ENCODE measurements at regions not wholly inside any gene's neighbourhood (a gene's known extent, or its start where the extent isn't known, plus 50 kb on each side); places are given as distances from the start of the nearest gene placed in this dataset.
"Not testable (repeated sequence)": the region's sequence is repeated elsewhere in the genome, so short reads cannot be mapped to it uniquely, and the experiment has no call there.

DNA sequence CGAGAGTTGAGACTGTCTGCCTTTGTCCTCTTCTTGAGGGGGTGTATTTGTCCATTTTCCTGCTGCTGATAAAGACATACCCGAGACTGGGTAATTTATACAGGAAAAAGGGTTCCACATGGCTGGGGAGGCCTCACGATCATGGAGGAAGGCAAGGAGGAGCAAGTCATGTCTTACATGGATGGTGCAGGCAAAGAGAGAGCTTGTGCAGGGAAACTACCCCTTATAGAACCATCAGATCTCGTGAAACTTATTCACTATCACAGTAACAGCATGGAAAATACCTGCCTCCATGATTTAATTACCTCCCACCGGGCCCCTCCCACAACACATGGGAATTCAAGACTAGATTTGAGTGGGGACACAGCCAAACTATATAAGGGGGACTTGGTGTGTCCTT is 338.2 kb upstream of the TNRC6C start:
- no peak overlapping the region for H3K27ac ChIP-seq
- TF ChIP-seq, protein P1, sequence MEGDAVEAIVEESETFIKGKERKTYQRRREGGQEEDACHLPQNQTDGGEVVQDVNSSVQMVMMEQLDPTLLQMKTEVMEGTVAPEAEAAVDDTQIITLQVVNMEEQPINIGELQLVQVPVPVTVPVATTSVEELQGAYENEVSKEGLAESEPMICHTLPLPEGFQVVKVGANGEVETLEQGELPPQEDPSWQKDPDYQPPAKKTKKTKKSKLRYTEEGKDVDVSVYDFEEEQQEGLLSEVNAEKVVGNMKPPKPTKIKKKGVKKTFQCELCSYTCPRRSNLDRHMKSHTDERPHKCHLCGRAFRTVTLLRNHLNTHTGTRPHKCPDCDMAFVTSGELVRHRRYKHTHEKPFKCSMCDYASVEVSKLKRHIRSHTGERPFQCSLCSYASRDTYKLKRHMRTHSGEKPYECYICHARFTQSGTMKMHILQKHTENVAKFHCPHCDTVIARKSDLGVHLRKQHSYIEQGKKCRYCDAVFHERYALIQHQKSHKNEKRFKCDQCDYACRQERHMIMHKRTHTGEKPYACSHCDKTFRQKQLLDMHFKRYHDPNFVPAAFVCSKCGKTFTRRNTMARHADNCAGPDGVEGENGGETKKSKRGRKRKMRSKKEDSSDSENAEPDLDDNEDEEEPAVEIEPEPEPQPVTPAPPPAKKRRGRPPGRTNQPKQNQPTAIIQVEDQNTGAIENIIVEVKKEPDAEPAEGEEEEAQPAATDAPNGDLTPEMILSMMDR (IDR thresholded peaks at IDR 0.05), result no peak
- no peak for TF ChIP-seq ZFX (IDR thresholded peaks at IDR 0.05; ENCODE audit: borderline replicate concordance)

DNA sequence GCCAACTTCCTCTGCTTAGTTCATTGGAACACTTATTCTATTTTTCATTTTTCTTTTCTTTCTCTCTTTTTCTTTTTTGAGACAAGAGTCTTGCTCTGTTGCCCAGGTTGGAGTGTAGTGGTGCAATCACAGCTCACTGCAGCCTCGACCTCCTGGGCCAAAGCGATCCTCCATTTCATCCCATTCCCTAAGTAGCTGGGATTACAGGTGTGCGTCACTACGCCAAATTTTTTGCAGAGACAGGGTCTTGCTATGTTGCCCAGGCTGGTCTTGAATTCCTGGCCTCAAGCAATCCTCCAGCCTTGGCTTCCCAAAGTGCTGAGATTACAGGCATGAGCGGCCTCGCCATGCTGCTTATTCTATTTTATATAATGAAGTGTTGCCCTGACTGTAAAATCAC is 336.4 kb upstream of the TNRC6C start:
- not testable (repeated sequence) for H3K27ac ChIP-seq

DNA sequence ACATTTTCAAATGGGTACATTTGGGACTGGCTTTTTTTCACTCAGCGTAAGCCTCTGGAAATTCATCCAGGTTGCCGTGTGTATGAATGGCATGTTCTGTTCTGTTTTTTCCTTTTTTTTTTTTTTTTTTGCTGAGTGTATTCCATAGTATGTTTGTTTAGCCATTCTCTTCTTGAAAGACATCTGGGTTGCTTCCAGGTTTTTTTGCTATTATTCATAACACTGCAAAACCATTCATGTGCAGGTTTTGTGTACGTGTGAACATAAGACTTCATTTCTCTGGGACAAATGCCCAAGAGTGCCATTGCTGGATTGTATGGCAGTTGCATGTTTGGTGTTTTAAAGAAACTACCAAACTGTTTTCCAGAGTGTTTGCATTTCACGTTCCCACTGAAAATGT is 335.9 kb upstream of the TNRC6C start:
- TF ChIP-seq, protein P1 (IDR thresholded peaks at IDR 0.05), result no peak
- TF ChIP-seq ZFX (IDR thresholded peaks at IDR 0.05; ENCODE audit: borderline replicate concordance), result no peak
- H3K27ac ChIP-seq, result no peak overlapping the region

DNA sequence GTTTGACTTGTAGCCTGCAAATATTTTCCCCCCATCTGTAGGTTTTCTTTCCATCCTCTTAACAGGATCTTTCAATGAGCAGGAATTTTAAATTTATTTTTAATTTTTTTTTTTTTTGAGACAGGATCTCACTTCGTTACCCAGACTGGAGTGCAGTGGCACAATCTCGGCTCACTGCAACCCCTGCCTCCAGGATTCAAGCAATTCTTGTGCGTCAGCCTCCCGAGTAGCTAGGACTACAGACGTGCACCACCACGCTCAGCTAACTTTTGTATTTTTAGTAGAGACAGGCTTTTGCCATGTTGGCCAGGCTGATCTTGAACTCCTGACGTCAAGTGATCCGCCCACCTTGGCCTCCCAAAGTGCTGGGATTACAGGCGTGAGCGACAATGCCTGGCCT is 335.2 kb upstream of the TNRC6C start:
- H3K27ac ChIP-seq, result not testable (repeated sequence)

DNA sequence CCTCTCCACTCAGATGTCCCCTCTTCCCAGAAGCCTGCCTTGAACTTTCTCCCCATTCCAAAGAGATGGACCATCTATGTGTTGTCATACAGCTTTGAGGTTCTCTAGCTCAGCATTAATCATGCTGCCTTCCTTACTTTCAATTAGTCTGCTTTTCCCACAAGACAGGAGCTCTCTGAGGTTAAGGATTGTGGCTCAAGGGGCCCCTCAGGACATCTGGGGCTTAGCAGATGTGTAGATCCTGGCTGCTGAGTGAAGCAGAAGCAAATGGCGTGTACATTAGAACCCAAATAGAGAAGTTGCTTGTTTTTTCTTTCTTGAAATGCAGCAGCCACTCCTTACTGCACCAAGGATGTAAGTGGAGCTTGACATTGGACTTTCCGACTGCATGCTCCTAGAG is 330.5 kb upstream of the TNRC6C start:
- TF ChIP-seq ZFX (IDR thresholded peaks at IDR 0.05; ENCODE audit: borderline replicate concordance), result no peak
- no peak overlapping the region for H3K27ac ChIP-seq

DNA sequence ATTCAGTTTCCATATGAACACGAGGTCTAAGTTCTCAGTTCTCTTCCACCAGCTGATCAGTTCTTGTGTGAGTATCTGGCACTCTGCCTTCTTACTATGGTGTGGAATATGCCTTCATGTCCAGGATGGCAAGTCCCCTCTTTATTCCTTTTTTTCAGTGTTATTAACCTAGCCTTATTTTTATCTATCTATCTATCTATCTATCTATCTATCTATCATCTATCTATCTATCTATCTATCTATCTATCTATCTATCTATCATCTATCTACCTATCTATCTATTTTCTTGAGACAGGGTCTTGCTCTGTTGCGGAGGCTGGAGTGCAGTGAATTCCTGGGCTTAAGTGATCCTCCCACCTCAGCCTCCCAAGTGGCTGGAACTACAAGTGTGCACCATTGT is 329.2 kb upstream of the TNRC6C start:
- H3K27ac ChIP-seq, result not testable (repeated sequence)

DNA sequence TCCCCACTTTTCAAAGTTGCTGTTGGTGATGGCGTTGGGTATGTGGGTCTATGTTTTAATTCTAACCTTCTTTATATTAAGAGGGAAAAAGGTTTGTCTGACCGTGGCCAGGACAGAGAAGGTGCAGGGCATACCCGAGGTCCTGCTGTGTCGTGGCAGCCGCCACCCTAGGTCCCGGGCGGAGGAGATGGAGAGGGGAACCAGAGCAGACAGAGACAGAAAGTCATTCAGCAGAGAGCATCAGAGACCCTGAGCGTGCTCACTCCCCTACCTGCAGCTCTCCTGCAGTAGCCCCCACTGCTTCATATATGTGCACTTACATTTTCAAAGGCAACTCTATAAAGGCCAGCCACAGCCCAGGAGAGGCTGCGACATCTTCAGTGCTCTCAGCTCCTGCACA is 327.2 kb upstream of the TNRC6C start:
- TF ChIP-seq, protein P1 (IDR thresholded peaks at IDR 0.05), result no peak
- TF ChIP-seq ZFX (IDR thresholded peaks at IDR 0.05; ENCODE audit: borderline replicate concordance), result no peak
- no peak overlapping the region for H3K27ac ChIP-seq

DNA sequence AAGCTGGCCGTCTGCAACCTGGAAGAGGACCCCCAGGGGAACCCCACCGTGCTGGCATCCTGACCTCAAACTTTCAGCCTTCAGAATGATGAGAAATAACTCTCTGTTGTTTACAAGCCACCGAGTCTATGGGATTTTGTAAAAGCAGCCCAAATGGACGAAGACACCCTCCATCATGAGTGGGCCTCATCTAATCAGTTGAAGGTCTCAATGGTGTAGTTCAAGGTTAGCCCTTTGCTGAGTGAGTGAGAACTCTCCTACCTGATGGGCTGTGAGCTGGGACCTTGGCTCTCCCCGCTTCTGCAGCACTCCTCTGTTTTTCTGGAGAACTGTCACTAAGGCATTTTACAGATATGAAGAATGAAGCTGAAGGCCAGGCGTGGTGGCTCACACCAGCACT is 325.9 kb upstream of the TNRC6C start:
- TF ChIP-seq, protein P1 (IDR thresholded peaks at IDR 0.05), result no peak
- no peak for TF ChIP-seq ZFX (IDR thresholded peaks at IDR 0.05; ENCODE audit: borderline replicate concordance)
- no peak overlapping the region for H3K27ac ChIP-seq

DNA sequence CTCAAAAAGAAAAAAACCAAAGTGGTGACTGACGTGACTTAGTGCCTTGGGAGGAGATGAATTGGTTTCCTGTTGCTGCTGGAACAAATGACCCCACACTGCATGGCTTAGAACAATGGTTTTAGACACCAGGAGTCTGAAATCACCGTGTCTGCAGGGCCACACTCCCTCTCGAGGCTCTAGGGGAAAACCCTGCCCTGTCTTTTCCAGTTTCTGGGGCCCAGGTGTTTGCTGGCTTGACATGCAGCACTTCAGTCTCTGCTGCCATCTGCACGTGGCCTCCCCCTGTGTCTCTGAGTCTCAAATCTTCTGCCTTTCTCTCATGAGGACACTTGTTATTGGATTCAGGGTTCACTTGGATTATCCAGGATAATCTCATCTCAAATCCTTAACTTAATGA is 323.8 kb upstream of the TNRC6C start:
- TF ChIP-seq, protein P1 (IDR thresholded peaks at IDR 0.05), result no peak
- no peak for TF ChIP-seq ZFX (IDR thresholded peaks at IDR 0.05; ENCODE audit: borderline replicate concordance)

DNA sequence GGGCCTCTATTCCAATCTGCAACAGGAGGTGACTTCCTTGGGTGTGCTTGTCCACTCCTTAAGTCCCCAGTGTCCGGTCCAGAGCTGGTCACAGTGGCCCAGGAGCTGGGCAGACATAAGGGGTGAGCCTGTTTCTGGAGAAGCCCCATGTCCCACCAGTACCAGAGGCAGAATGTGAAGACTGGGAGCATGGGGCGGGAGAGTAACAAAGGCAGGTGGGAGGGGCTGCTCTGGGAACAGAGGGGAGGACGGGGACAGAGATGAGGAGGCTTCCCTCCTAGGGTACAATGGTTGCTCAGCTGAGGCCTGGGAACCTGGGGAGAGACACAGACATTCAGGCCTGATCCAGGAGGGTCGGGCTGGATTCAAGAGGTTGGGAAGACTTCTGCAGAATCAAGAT is 323.3 kb upstream of the TNRC6C start:
- H3K27ac ChIP-seq, result no peak overlapping the region
- TF ChIP-seq, protein P1 (IDR thresholded peaks at IDR 0.05), result no peak
- TF ChIP-seq ZFX (IDR thresholded peaks at IDR 0.05; ENCODE audit: borderline replicate concordance), result no peak

More for the DNA sequence above, 323.8 kb upstream of the TNRC6C start:
- H3K27ac ChIP-seq, result no peak overlapping the region

DNA sequence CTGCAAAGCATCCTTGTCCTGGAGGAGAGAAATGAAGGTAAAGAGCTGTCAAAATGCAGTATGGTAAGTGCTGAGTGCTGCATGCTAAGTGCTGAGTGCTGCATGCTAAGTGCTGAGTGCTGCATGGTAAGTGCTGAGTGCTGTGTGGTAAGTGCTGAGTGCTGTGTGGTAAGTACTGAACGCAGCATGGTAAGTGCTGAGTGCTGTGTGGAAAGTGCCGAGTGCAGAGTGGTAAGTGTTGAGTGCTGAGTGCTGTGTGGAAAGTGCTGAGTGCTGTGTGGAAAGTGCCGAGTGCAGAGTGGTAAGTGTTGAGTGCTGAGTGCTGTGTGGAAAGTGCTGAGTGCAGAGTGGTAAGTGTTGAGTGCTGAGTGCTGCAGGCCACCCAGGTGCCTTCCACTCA is 322.7 kb upstream of the TNRC6C start:
- H3K27ac ChIP-seq, result not testable (repeated sequence)

All from 22Rv1 (cell line).